ENCODE measurements at regions not wholly inside any gene's neighbourhood (a gene's known extent, or its start where the extent isn't known, plus 50 kb on each side); places are given as distances from the start of the nearest gene placed in this dataset.

GRCh38 chr16:65890203-65890602 lies 476.3 kb upstream of the CDH5 start:
- TF ChIP-seq CTCF (IDR thresholded peaks at IDR 0.05) (no peak), POLR2A (IDR thresholded peaks at IDR 0.05) (no peak)
